Ramos (cell line): ENCODE measurements at regions not wholly inside any gene's neighbourhood (a gene's known extent, or its start where the extent isn't known, plus 50 kb on each side); places are given as distances from the start of the nearest gene placed in this dataset.

Experiments used
- in situ Hi-C: fragments of 300-500 bp; cut with MboI; formaldehyde crosslinking; loops from one replicate; pipeline ENCODE4 v1.14.3; 2022; ENCODE audit warnings: low sequenced_read_pairs; ENCODE audit not compliant: unreplicated experiment

DNA sequence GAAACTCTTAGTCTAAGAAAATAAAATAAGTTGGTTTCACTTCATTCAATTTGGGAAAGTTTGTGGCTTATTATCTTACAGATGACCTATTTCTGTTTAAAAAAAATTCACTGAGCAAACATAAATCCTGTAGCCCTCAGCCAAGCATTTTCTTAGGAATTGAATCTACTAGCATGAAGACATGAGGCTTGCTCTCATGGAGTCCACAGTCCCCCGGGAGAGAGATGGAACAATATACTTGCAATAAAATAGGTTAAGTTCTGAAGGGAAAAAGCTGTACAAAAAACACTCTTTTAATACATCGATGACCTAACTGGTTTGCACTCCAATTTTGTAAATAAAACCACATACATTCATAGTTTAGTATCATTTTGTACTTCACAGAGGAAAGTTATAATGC, 642.6 kb upstream of the FAM241A start:
- in situ Hi-C loops = no loop called here

DNA sequence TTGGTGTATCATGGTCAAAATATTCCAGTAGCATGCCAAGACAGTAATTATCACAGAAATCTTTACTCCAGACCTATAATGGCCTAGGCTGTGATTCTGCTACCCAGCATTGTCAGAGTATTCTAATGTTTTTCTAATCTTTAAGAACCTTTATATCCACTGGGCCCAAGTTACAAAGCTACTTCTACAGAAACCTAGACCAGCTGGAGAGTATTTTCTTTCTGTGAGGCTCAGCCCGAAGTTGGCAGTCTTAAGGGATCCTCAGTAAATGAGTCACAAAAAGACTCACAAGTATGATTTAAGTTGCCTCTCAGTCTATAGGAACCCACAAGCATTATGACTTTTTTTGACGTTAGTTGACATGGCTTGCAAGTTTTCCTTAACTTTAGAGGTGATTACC, 638.5 kb upstream of the FAM241A start:
- in situ Hi-C loops = no loop called here

DNA sequence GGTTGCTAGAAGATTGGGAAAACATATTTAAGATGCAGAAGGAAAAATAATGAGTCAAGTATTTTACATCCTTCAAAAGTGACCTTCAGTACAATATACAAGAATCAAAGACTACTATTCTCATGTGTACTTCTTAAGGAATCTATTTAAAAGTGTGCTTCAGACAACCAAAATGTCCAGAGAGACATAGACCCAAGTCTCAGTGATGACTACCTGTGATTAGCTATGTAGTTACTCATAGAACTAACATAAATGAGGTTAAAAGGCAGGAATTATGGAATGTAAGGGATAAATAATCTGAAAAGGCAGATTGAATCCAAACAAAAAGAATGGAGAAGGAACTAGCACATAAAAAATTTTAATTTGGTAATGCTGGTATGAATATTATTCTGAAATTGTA, 634.7 kb upstream of the FAM241A start:
- in situ Hi-C loops = no loop called here

- in situ Hi-C loops = no loop called here
Measured at GRCh38 chr4:111512081-111512783, 633.0 kb upstream of the FAM241A start.

- in situ Hi-C loops = no loop called here
Measured at GRCh38 chr4:111519683-111520082, 625.6 kb upstream of the FAM241A start.

DNA sequence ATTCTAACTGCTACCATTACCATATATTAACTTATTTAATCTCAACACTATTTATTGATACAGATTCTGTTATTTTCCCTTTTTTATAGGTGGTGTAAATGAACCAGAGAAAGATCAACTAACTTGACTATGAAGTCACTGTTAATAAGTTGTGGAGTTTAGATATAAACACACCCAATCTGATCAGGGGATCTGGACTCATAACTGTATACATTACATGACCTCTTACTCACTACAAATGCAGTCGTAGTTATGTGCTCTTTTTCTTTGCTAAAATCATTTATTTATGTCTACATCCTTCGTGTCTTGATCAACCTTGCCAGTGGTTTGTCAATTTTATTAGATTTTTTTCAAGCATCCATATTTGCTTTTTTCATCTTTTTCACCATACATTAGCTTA, 614.8 kb upstream of the FAM241A start:
- in situ Hi-C loops = no loop called here

GRCh38 chr4:111535792-111536191, 609.5 kb upstream of the FAM241A start:
- in situ Hi-C loops = no loop called here

- in situ Hi-C loops = no loop called here
Measured at GRCh38 chr4:111537165-111537564, 608.1 kb upstream of the FAM241A start.

- in situ Hi-C loops = no loop called here
Measured at GRCh38 chr4:111537871-111538270, 607.4 kb upstream of the FAM241A start.

DNA sequence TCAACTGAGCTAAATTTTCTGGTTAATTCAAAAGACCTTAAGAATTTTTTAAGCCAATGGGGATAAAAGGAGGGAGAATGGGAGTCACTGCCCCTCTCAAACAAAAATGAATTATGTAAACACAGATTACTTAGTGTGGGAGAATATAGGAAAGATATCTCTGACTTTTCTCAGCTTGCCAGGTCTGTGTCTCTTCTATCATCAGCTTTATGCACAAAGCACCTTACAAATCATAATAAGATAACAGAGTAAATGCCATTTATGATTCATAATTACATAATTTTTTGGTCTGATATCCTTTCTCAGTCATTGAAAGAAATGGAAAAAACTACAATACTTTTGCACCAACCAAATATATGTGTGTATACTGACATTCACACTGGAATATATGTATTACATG, 604.6 kb upstream of the FAM241A start:
- in situ Hi-C loops = no loop called here

DNA sequence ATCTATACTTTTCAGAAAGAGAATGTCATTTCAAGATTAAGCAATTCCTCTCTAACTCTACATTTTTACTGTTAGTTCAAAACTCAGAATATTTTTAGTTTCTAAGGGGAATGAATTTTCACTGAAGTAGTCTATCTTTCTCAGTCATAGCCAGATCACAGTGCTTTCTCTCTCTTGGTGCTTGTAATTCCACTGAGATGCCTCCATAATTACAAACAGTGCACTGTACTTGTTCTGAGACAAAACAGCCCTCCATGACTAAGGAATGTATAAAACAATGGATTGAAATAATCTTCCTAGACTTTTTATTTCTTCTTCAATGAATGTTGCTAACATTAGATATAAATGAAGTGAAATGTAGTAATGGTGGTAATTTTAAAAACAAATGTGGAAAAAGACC, 603.2 kb upstream of the FAM241A start:
- in situ Hi-C loops = no loop called here

- in situ Hi-C loops = no loop called here
Measured at GRCh38 chr4:111546881-111547280, 598.4 kb upstream of the FAM241A start.

GRCh38 chr4:111556141-111556781, 589.0 kb upstream of the FAM241A start:
- in situ Hi-C loops = no loop called here

DNA sequence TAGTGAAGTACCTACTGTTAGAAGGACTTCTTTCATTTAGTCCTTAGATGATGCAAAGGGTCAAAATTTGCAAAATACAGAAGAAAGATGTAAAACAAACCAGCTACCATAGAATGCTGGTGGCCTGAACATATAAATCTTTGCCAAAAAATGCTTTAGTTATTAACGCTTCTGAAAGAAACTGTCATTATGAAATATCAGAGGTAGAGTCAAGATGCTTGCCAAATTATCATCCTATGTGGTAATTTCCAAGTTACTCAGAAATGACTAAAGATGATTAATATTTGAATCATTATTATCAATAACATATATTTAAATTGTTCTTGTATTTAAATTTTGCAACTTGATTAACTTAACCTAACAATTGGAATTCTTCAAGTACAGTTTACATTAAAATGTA, 588.4 kb upstream of the FAM241A start:
- in situ Hi-C loops = no loop called here

- in situ Hi-C loops = no loop called here
Measured at GRCh38 chr4:111562826-111563225, 582.4 kb upstream of the FAM241A start.

GRCh38 chr4:111572470-111572869, 572.8 kb upstream of the FAM241A start:
- in situ Hi-C loops = no loop called here

GRCh38 chr4:111573386-111573785, 571.9 kb upstream of the FAM241A start:
- in situ Hi-C loops = no loop called here

DNA sequence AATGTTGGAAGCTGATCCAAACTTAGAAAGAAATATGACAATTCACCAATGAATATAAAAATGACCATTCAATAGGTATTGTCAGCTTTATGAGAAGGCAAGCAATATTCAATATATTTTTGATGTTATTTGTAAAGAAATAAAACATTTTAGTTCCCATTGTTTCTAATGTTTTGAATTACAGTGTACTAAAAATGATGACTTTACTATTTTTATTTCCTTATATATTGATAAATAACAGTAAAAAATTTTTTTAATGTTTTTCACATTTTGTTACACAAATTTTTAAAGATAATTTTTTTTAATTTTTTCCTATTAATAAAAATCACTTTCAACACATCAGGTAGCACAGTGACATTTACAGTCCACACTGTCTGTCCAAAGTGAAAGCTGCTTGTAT, 565.5 kb upstream of the FAM241A start:
- in situ Hi-C loops = no loop called here

DNA sequence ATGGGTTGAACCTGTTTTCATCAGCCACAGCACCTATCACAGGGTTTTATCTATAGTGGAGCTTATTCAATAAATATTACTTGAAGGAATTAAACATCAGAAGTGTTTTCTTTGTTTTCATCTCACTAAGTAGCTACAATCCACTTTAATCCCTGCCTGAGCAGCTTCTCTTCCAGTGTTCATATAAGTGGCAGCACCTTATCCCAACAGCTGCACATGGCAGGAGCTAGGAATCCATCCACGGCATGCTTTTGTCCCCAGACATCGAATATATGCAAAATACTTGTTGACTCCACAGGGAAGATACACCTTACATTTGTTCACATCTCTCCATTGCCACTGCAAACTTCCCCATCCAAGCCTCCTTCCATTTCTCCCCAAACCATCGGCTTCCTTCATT, 549.8 kb upstream of the FAM241A start:
- in situ Hi-C loops = no loop called here

- in situ Hi-C loops = no loop called here
Measured at GRCh38 chr4:111596491-111596890, 548.8 kb upstream of the FAM241A start.

DNA sequence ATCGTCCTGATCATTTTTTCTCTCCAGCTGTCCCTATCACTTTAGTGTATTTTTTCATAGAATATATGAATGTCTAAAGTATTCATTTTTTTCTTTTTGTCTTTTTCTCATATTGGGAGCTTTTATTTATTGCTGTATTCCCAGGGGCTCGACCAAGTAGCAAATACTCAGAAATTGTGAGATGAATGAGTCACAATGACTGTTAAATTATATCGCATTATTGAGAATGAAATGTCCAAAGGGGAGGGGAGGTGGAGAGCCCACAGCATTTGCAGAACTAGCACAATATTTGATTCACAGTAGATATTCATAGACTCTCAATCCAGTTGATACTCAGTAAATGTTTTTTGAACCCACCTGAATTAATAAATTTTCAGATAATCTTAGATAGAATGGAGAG, 543.6 kb upstream of the FAM241A start:
- in situ Hi-C loops = no loop called here

- in situ Hi-C loops = no loop called here
Measured at GRCh38 chr4:111602848-111603247, 542.4 kb upstream of the FAM241A start.
